ENCODE measurements at regions not wholly inside any gene's neighbourhood (a gene's known extent, or its start where the extent isn't known, plus 50 kb on each side); places are given as distances from the start of the nearest gene placed in this dataset.

DNA sequence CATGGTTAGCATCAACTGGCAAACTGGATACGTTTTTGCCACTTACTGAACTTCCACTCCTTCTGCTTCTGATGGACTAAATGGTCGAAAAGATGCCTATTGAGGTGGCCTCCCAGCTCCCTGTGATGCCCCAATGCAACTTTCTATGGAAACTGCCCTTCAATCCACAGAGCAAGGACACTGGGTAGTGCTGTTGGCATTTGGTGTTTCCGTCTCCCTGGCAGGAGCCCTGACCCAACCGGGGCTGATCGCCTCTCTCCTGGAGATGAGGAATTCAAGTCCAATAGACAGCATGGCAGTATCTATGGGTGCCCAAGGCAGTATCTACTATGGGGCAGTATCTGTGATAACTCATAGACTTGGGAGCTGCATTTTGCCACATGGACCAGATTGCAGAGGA is 116.3 kb upstream of the IRX3 start:
- Histone ChIP-seq H3K27ac (no peak overlapping the region), H3K4me3 (no peak overlapping the region), H3K4me1 (ENCODE audit: insufficient read depth) (no peaks in the 10 kb centered on the region), H3K36me3 (no peaks in the 10 kb centered on the region), H3K27me3 (no peaks in the 10 kb centered on the region), H3K9me3 (no peaks in the 10 kb centered on the region)
- TF ChIP-seq POLR2A (IDR thresholded peaks at IDR 0.05) (no peak), EP300 (IDR thresholded peaks at IDR 0.05) (no peak)
- TF ChIP-seq, protein P1, sequence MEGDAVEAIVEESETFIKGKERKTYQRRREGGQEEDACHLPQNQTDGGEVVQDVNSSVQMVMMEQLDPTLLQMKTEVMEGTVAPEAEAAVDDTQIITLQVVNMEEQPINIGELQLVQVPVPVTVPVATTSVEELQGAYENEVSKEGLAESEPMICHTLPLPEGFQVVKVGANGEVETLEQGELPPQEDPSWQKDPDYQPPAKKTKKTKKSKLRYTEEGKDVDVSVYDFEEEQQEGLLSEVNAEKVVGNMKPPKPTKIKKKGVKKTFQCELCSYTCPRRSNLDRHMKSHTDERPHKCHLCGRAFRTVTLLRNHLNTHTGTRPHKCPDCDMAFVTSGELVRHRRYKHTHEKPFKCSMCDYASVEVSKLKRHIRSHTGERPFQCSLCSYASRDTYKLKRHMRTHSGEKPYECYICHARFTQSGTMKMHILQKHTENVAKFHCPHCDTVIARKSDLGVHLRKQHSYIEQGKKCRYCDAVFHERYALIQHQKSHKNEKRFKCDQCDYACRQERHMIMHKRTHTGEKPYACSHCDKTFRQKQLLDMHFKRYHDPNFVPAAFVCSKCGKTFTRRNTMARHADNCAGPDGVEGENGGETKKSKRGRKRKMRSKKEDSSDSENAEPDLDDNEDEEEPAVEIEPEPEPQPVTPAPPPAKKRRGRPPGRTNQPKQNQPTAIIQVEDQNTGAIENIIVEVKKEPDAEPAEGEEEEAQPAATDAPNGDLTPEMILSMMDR (IDR thresholded peaks at IDR 0.05): no peak
- whole genome bisulfite sequencing, 3 donors: 78 to 88% (median 84%) methylated on average over 5 of the region's 5 CpGs
- DNase-seq: no peak
- intact Hi-C loops (cut with DNase I): no loop called here

DNA sequence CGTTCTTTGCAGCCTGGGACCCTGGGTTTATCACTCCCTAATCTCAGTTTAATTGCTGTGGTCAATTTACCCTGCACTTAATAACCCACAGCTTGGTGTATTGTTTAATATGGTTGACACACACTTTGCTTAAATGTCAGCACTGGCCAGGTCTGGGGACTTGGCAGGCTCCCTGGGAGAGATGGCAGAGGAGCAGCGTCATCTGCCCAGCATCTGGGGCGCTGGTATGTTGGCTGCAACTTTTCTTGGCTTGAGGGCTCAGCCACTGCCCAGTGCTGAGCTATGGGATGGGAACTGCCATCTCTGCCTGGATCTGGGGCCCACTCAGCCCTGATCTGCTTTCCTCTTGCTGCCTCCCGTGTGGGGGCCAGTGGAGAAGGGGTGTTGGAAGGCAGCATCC is 115.7 kb upstream of the IRX3 start:
- intact Hi-C loops (cut with DNase I): no loop called here

DNA sequence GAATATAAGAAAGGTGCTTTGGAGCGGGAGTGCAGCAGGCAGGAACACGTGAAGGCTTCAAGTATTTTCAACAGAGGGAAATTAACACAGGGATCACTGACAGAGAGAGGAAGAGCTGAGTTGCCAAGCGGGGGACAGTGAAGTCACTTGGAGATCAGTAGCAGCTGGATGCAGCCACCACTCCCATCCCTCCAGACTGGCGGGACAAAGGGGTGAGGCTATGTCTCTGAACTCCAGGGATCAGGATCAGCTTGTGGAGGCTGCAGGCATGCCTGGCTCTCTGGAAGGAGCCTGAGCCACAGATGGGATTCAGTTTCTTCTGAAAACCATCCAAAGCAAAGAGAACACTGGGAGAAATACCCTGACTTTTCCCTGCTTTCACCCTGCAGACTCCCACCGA is 113.7 kb upstream of the IRX3 start:
- no peak overlapping the region for H3K4me3 ChIP-seq
- H3K27me3 ChIP-seq: no peaks in the 10 kb centered on the region
- no peak for TF ChIP-seq POLR2A (IDR thresholded peaks at IDR 0.05)
- TF ChIP-seq, protein P1 (IDR thresholded peaks at IDR 0.05): no peak
- TF ChIP-seq EP300 (IDR thresholded peaks at IDR 0.05): no peak
- 50 to 60% (median 52%) methylated on average over 5 of the region's 5 CpGs for WGBS, 3 donors
- H3K4me1 ChIP-seq (ENCODE audit: insufficient read depth): no peaks in the 10 kb centered on the region
- intact Hi-C loops (cut with DNase I): no loop called here
- no peaks in the 10 kb centered on the region for H3K36me3 ChIP-seq
- no peak overlapping the region for H3K27ac ChIP-seq
- DNase-seq: no peak
- no peaks in the 10 kb centered on the region for H3K9me3 ChIP-seq

More for the DNA sequence above, 115.7 kb upstream of the IRX3 start:
- 60 to 78% (median 73%) methylated on average over 4 of the region's 4 CpGs for WGBS, 3 donors
- Histone ChIP-seq H3K4me3 (no peak overlapping the region), H3K9me3 (no peaks in the 10 kb centered on the region), H3K36me3 (no peaks in the 10 kb centered on the region), H3K4me1 (ENCODE audit: insufficient read depth) (no peaks in the 10 kb centered on the region), H3K27ac (no peak overlapping the region), H3K27me3 (no peaks in the 10 kb centered on the region)
- TF ChIP-seq, protein P1 (IDR thresholded peaks at IDR 0.05): no peak
- TF ChIP-seq POLR2A (IDR thresholded peaks at IDR 0.05) (no peak), EP300 (IDR thresholded peaks at IDR 0.05) (no peak)
- no peak for DNase-seq

DNA sequence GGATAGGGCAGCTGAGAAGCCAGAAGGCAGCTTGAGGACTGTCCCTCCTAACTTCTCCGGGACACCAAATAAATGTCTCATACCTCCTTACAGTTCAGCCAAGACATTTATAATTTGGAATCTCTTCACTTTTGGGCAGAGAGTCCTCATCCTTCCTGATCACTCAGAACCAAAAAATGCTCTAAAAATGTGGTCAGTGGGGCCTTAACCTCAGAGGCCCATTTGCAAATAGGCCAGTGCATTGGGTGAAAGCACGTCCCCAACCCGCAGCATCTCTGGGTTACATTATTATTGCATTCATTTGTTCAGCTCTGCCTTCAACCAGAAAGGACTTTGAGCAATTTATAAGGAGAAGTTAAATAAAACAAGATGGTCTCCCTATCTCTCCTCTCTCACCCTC is 112.4 kb upstream of the IRX3 start:
- H3K27me3 ChIP-seq: no peaks in the 10 kb centered on the region
- no peak for DNase-seq
- no peak overlapping the region for H3K4me3 ChIP-seq
- no peak overlapping the region for H3K27ac ChIP-seq
- H3K9me3 ChIP-seq: no peaks in the 10 kb centered on the region
- WGBS, 3 donors: 83 to 88% (median 86%) methylated on average over 3 of the region's 3 CpGs
- TF ChIP-seq EP300 (IDR thresholded peaks at IDR 0.05) (no peak), POLR2A (IDR thresholded peaks at IDR 0.05) (no peak)
- TF ChIP-seq, protein P1 (IDR thresholded peaks at IDR 0.05): no peak
- H3K4me1 ChIP-seq (ENCODE audit: insufficient read depth): no peaks in the 10 kb centered on the region
- intact Hi-C loops (cut with DNase I): no loop called here
- no peaks in the 10 kb centered on the region for H3K36me3 ChIP-seq

DNA sequence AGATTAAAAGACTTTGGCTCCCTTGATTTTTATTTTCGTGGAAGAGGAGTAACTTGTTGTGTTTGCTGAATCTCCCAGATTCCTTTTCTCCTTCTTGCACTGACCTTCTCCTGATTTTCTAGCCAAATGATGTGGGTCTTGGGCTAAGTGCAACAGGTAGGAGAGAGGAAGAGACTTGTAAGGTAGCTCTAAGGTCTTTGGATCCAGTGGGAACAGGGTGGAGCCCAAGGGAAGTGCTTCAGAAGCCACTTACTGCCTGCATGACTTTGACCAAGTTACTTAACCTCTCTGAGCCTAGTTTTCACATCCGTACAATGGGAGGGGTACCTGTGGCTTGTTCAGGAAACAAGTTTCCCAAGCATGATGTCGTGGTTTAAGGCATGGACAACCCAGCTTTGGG is 111.3 kb upstream of the IRX3 start:
- no peak overlapping the region for H3K27ac ChIP-seq
- no peaks in the 10 kb centered on the region for H3K36me3 ChIP-seq
- TF ChIP-seq EP300 (IDR thresholded peaks at IDR 0.05) (no peak), POLR2A (IDR thresholded peaks at IDR 0.05) (no peak)
- TF ChIP-seq, protein P1 (IDR thresholded peaks at IDR 0.05): no peak
- DNase-seq: no peak
- intact Hi-C loops (cut with DNase I): no loop called here
- H3K4me3 ChIP-seq: no peak overlapping the region
- H3K27me3 ChIP-seq: no peaks in the 10 kb centered on the region
- no peaks in the 10 kb centered on the region for H3K9me3 ChIP-seq
- 48 to 67% (median 60%) methylated on average over 3 of the region's 3 CpGs for WGBS, 3 donors
- H3K4me1 ChIP-seq (ENCODE audit: insufficient read depth): no peaks in the 10 kb centered on the region

Measured in ovary (tissue), 7 donors.